CD14-positive monocyte (primary cell): ENCODE measurements at regions not wholly inside any gene's neighbourhood (a gene's known extent, or its start where the extent isn't known, plus 50 kb on each side); places are given as distances from the start of the nearest gene placed in this dataset.
A peak's percentile ranks its signal among the peaks of the same experiment; 100 is the strongest.

Experiments
- DNase-seq, 3 donors: peaks; one replicate each; pipeline ENCODE4 v3.0.0-alpha.2; 2011 to 2022
- H2AFZ ChIP-seq: 2 replicates; pipeline ENCODE4 v1.6.0; 2012; ENCODE audit warnings: mild to moderate bottlenecking, low read depth, low read length, inconsistent platforms; ENCODE audit not compliant: insufficient read depth, poor library complexity, severe bottlenecking
- H3K27ac ChIP-seq, 2 donors: 1 replicate in 1 of 2; 2 replicates in 1 of 2; pipeline ENCODE4 v1.5.1; 2012 to 2013; ENCODE audit warnings: low read length in 2 of 2, control low read depth in 1 of 2, inconsistent platforms in 1 of 2, low read depth in 1 of 2, mild to moderate bottlenecking in 1 of 2
- H3K27me3 ChIP-seq, 2 donors: one replicate each; pipeline versions ENCODE4 v1.6.0 to v1.6.1; 2011 to 2013; ENCODE audit warnings: low read length in 2 of 2; ENCODE audit not compliant: control insufficient read depth in 2 of 2, insufficient read depth in 2 of 2
- H3K36me3 ChIP-seq, 2 donors: replicated peaks in 1 of 2; 1 replicate in 1 of 2; 2 replicates in 1 of 2; pipeline versions ENCODE4 v1.5.1 to v1.6.1; 2012 to 2013; ENCODE audit warnings: low read length in 2 of 2, control low read depth in 1 of 2, inconsistent platforms in 1 of 2, mild to moderate bottlenecking in 1 of 2; ENCODE audit not compliant: insufficient read depth in 2 of 2, control insufficient read depth in 1 of 2
- H3K4me1 ChIP-seq, 2 donors: 1 replicate in 1 of 2; 2 replicates in 1 of 2; pipeline versions ENCODE4 v1.5.1 to v1.6.1; 2012 to 2013; ENCODE audit warnings: low read length in 2 of 2, control low read depth in 1 of 2, inconsistent platforms in 1 of 2, mild to moderate bottlenecking in 1 of 2, moderate library complexity in 1 of 2; ENCODE audit not compliant: insufficient read depth in 2 of 2, control insufficient read depth in 1 of 2
- H3K4me2 ChIP-seq: replicated peaks from 2 replicates; pipeline ENCODE3; 2012; ENCODE audit warnings: low read length, moderate library complexity, mild to moderate bottlenecking; ENCODE audit not compliant: poor library complexity, severe bottlenecking; ENCODE audit errors: extremely low read depth
- H3K4me3 ChIP-seq, 3 experiments: fragments of 200-600 bp in 1 of 3; sonication (generic) in 1 of 3; replicated peaks in 1 of 3; 1 replicate in 2 of 3; 2 replicates in 1 of 3; pipeline ENCODE4 v1.5.1; 2011 to 2013; ENCODE audit warnings: low read length in 3 of 3, mild to moderate bottlenecking in 3 of 3, control low read depth in 2 of 3, low read depth in 2 of 3, inconsistent platforms in 1 of 3, moderate library complexity in 1 of 3
- H3K79me2 ChIP-seq: 2 replicates; pipeline ENCODE4 v1.6.0; 2012; ENCODE audit warnings: mild to moderate bottlenecking, control low read depth, inconsistent platforms, low read length, moderate library complexity; ENCODE audit not compliant: insufficient read depth
- H3K9ac ChIP-seq: 2 replicates; pipeline ENCODE4 v1.6.0; 2017; ENCODE audit warnings: low read length, mild to moderate bottlenecking; ENCODE audit not compliant: insufficient read depth, poor library complexity, severe bottlenecking
- H3K9me3 ChIP-seq, 2 donors: replicated peaks in 1 of 2; 1 replicate in 1 of 2; 2 replicates in 1 of 2; pipeline versions ENCODE4 v1.5.1 to v1.6.1; 2012 to 2013; ENCODE audit warnings: low read length in 2 of 2, control low read depth in 1 of 2; ENCODE audit not compliant: control insufficient read depth in 1 of 2, insufficient read depth in 1 of 2
- H4K20me1 ChIP-seq: 2 replicates; pipeline ENCODE4 v1.6.0; 2012; ENCODE audit warnings: mild to moderate bottlenecking, low read length, control low read depth, moderate library complexity; ENCODE audit not compliant: insufficient read depth
- H3K27ac Mint-ChIP-seq, 7 donors: one replicate each; pipeline ENCODE4 v1.8.0; 2020; ENCODE audit warnings: mild to moderate bottlenecking in 7 of 7, mixed read lengths in 7 of 7, moderate library complexity in 6 of 7, inconsistent platforms in 2 of 7
- H3K27me3 Mint-ChIP-seq, 3 donors: one replicate each; pipeline ENCODE4 v1.8.0; 2021 to 2022; ENCODE audit warnings: low read depth in 3 of 3, mild to moderate bottlenecking in 3 of 3, mixed read lengths in 3 of 3, moderate library complexity in 3 of 3, inconsistent platforms in 1 of 3
- H3K36me3 Mint-ChIP-seq, 2 donors: one replicate each; pipeline ENCODE4 v1.8.0; 2020; ENCODE audit warnings: mixed read lengths in 2 of 2, inconsistent platforms in 1 of 2, mild to moderate bottlenecking in 1 of 2
- H3K4me1 Mint-ChIP-seq: one replicate; pipeline ENCODE4 v1.8.0; 2020; ENCODE audit warnings: mild to moderate bottlenecking, mixed read lengths
- H3K4me3 Mint-ChIP-seq, 2 donors: one replicate each; pipeline ENCODE4 v1.8.0; 2020; ENCODE audit warnings: mild to moderate bottlenecking in 2 of 2, mixed read lengths in 2 of 2, moderate library complexity in 1 of 2
- H3K9me3 Mint-ChIP-seq, 7 donors: one replicate each; pipeline ENCODE4 v1.8.0; 2020 to 2022; ENCODE audit warnings: mixed read lengths in 7 of 7, mild to moderate bottlenecking in 6 of 7, moderate library complexity in 6 of 7, inconsistent platforms in 2 of 7
- WGBS: methylation state at CpG from one replicate; pipeline ENCODE4 v1.1.5; 2013; ENCODE audit warnings: missing lambda C conversion rate; ENCODE audit not compliant: insufficient coverage; 5-methylcytosine and 5-hydroxymethylcytosine counted together
- intact Hi-C, 2 donors: fragments of 100-400 bp; cut with micrococcal nuclease; formaldehyde crosslinking; loops; one replicate each; pipeline versions ENCODE4 v1.15.0 to v1.15.1; 2023
- TF ChIP-seq, protein P1 (sequence below): fragments of 200-600 bp; IDR thresholded peaks from one replicate; pipeline ENCODE4 v1.8.0; 2022; ENCODE audit warnings: antibody characterized with exemption, mild to moderate bottlenecking

DNA sequence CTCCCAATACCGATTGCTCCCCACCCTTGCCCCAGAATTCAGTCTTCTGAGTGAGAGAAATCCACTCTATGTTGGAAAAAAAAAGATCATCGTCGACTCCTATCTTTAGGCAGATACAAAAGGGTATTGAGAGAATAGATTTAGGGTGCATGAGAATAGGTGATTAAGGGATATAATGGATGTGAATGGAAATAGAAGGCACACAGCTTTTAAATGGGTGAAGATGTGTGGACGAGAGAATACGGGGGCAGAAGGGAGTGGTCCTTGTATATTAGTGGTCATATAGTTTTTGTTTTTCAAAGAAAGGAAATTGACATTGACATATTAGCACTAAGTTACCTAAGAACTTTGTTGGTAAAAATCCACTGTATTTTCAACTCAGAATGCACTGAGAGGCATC lies 98.6 kb upstream of the HDAC9 start:
- Mint-ChIP-seq H3K27me3 (no peaks in the 10 kb centered on the region), H3K36me3 (peaks cover 16 to 18% of the 10 kb centered on the region in 2 donors), H3K27ac (peak overlapping the region in 1 of 7 donors; percentile 16), H3K4me1 (peaks cover 34% of the 10 kb centered on the region), H3K9me3 (peaks cover 0 to 1% (median 0%) of the 10 kb centered on the region in 7 donors), H3K4me3 (no peak overlapping the region)
- peaks cover 0 to 5% of the 10 kb centered on the region in 2 donors for H3K36me3 ChIP-seq
- H3K79me2 ChIP-seq = peaks cover 84% of the 10 kb centered on the region
- TF ChIP-seq, protein P1, sequence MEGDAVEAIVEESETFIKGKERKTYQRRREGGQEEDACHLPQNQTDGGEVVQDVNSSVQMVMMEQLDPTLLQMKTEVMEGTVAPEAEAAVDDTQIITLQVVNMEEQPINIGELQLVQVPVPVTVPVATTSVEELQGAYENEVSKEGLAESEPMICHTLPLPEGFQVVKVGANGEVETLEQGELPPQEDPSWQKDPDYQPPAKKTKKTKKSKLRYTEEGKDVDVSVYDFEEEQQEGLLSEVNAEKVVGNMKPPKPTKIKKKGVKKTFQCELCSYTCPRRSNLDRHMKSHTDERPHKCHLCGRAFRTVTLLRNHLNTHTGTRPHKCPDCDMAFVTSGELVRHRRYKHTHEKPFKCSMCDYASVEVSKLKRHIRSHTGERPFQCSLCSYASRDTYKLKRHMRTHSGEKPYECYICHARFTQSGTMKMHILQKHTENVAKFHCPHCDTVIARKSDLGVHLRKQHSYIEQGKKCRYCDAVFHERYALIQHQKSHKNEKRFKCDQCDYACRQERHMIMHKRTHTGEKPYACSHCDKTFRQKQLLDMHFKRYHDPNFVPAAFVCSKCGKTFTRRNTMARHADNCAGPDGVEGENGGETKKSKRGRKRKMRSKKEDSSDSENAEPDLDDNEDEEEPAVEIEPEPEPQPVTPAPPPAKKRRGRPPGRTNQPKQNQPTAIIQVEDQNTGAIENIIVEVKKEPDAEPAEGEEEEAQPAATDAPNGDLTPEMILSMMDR = no peak
- no peak for DNase-seq
- no peaks in the 10 kb centered on the region for H3K9me3 ChIP-seq
- H3K27me3 ChIP-seq = no peaks in the 10 kb centered on the region
- peaks cover 81% of the 10 kb centered on the region for H4K20me1 ChIP-seq
- no peak overlapping the region for H3K4me2 ChIP-seq
- intact Hi-C loops = no loop called here
- no peak overlapping the region for H3K4me3 ChIP-seq
- H2AFZ ChIP-seq = no peak overlapping the region
- WGBS = no CpG with 5 or more reads among the region's 5 CpGs
- H3K4me1 ChIP-seq = peaks cover 21 to 22% of the 10 kb centered on the region in 2 donors
- H3K27ac ChIP-seq = no peak overlapping the region
- H3K9ac ChIP-seq = no peak overlapping the region

DNA sequence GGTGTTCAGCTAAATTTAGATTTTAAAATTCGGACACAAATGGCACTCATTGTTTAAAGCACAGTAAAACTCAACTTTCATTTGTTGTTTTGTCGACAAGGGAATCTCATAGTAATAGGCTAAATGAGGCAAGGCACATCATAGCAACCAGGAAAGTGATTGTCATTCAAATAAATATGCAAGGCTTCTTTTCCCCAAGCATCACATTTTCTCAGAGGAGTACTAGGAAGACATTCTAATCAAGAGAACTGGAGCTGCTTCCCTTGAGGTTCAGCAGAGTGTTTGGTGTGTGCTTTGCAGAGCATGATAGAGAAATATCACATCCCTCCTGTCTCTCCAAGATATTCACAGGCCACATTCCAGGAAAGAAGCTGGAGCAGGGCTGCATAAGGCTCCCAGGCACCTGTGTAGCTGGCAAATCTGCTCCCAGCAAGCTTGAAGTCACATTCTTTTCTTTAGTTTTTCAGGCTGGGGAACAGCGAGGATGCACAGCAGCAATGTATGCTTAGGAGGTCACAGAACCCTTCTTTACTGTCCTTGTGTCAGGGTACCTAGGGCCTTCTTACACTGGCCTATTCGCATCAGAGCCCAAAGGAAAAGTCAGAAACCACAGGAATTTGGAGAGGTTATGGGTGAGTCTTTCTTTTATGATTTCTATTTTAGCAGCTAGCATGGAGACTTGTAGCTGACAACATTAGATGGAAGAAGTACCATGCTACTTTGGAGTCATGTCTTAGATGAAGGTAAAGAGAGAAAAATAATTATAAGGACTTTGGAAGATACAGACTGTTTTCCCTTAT lies 95.9 kb upstream of the HDAC9 start:
- Mint-ChIP-seq H3K27ac (peak overlapping the region in 3 of 7 donors; percentile 10 to 46 (median 20)), H3K36me3 (peaks cover 16 to 18% of the 10 kb centered on the region in 2 donors), H3K4me1 (peaks cover 38% of the 10 kb centered on the region), H3K9me3 (peaks cover 0 to 1% (median 0%) of the 10 kb centered on the region in 7 donors), H3K4me3 (no peak overlapping the region), H3K27me3 (no peaks in the 10 kb centered on the region)
- DNase-seq = no peak
- H3K4me1 ChIP-seq = peaks cover 26 to 37% of the 10 kb centered on the region in 2 donors
- peaks cover 0 to 5% of the 10 kb centered on the region in 2 donors for H3K36me3 ChIP-seq
- no peak overlapping the region for H3K4me3 ChIP-seq
- H3K27me3 ChIP-seq = no peaks in the 10 kb centered on the region
- H4K20me1 ChIP-seq = peaks cover 76% of the 10 kb centered on the region
- H3K27ac ChIP-seq = peak overlapping the region in 1 of 2 donors; percentile 76
- TF ChIP-seq, protein P1 = no peak
- intact Hi-C loops = no loop called here
- H2AFZ ChIP-seq = no peak overlapping the region
- no peak overlapping the region for H3K4me2 ChIP-seq
- no peaks in the 10 kb centered on the region for H3K9me3 ChIP-seq
- H3K79me2 ChIP-seq = peaks cover 79% of the 10 kb centered on the region
- no peak overlapping the region for H3K9ac ChIP-seq
- WGBS = 100% methylated on average over 2 of the region's 4 CpGs
